Gastrocnemius medialis (tissue), 4 donors: ENCODE measurements at regions not wholly inside any gene's neighbourhood (a gene's known extent, or its start where the extent isn't known, plus 50 kb on each side); places are given as distances from the start of the nearest gene placed in this dataset.

ENCODE experiments used
- ATAC-seq, 2 donors: fragments of 150-250 bp; one replicate each; pipeline ENCODE4 v1.9.1; 2016
- DNase-seq, 2 donors: peaks; one replicate each; pipeline ENCODE4 v3.0.0-alpha.2; 2019
- H3K27ac ChIP-seq, 4 donors: fragments of 200-600 bp; sonication (generic); 1 replicate in 1 of 4; 2 replicates in 3 of 4; pipeline ENCODE4 v1.5.1; 2016 to 2018; ENCODE audit warnings: mild to moderate bottlenecking in 2 of 4, moderate library complexity in 1 of 4
- H3K27me3 ChIP-seq, 3 donors: fragments of 200-600 bp; sonication (generic) in 2 of 3; 1 replicate in 1 of 3; 2 replicates in 2 of 3; pipeline versions ENCODE4 v1.5.1 to v1.6.0; 2016 to 2019; ENCODE audit warnings: mild to moderate bottlenecking in 1 of 3, moderate library complexity in 1 of 3
- H3K36me3 ChIP-seq, 2 donors: fragments of 200-600 bp; sonication (generic) in 1 of 2; one replicate each; pipeline ENCODE4 v1.5.1; 2017 to 2018
- H3K4me1 ChIP-seq, 2 donors: fragments of 200-600 bp; sonication (generic) in 1 of 2; one replicate each; pipeline ENCODE4 v1.5.1; 2016 to 2017; ENCODE audit warnings: mild to moderate bottlenecking in 2 of 2
- H3K4me3 ChIP-seq, 4 donors: fragments of 200-600 bp; sonication (generic) in 3 of 4; 1 replicate in 1 of 4; 2 replicates in 3 of 4; pipeline ENCODE4 v1.5.1; 2016 to 2019; ENCODE audit warnings: mild to moderate bottlenecking in 2 of 4
- H3K9me3 ChIP-seq, 3 donors: fragments of 200-600 bp; sonication (generic) in 2 of 3; 1 replicate in 1 of 3; 2 replicates in 2 of 3; pipeline ENCODE4 v1.5.1; 2016 to 2019
- POLR2A ChIP-seq, 2 donors: fragments of 450-650 bp; IDR thresholded peaks; one replicate each; pipeline ENCODE4 v1.6.1; 2017; ENCODE audit warnings: antibody characterized with exemption in 2 of 2, mild to moderate bottlenecking in 2 of 2, moderate library complexity in 2 of 2
- in situ Hi-C, 4 donors: fragments of 200-750 bp; cut with MboI; loops; one replicate each; pipeline versions ENCODE4 v1.15.0 to v1.8.0; 2017; ENCODE audit warnings: low sequenced_read_pairs in 4 of 4
- intact Hi-C: fragments of 100-400 bp; cut with DNase I; formaldehyde crosslinking; loops from one replicate; pipeline ENCODE4 v1.15.1; 2023; ENCODE audit warnings: low total_unique reads
- TF ChIP-seq, protein P1 (sequence below), 5 experiments: fragments of 450-650 bp in 3 of 5; fragments of 200-600 bp in 2 of 5; sonication (generic) in 2 of 5; IDR thresholded peaks in 4 of 5; conservative IDR thresholded peaks in 1 of 5; 1 replicate in 4 of 5; 2 replicates in 1 of 5; pipeline ENCODE4 v1.5.1; 2016 to 2019; ENCODE audit warnings: antibody characterized with exemption in 5 of 5, mild to moderate bottlenecking in 3 of 5, moderate library complexity in 3 of 5

DNA sequence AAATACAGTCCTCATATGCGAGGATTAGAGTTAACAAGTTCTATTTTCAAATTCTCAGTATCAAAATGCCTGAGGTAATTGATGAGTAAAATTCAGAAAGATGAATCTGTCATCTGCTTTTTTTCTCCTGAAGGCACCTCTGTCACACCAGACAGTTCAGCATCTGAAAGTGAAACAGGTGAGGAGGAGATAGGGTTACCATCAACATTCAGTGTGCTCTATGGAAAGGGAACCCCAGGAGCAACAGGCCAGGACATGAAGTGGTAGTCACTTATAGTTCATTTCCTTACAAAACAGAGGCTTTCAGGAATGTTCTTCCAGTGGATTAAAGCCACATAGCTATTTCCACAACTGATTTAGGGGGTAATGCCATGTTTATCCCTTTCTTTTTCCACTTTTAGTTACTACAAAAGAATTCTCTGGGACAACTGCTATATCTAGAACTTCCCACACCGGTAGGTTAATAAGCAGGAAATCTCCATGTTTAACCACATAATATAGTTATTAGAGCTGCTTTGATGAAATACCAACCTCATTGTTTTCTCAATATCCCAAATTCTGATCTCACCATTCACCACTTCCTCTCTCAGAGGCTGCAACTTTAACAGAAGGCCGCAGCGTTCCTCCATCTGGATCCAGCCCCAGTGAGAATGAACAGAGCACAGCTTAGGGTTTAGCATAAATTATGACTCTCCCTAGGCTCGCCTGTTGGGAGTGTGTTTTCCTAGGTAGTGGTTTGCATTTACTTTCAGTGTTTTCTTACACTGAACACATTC lies 177.0 kb upstream of the CNTN1 start:
- Histone ChIP-seq H3K27me3 (no peaks in the 10 kb centered on the region), H3K4me1 (no peaks in the 10 kb centered on the region), H3K4me3 (no peak overlapping the region), H3K9me3 (no peaks in the 10 kb centered on the region), H3K36me3 (no peaks in the 10 kb centered on the region), H3K27ac (no peak overlapping the region)
- intact Hi-C loops = no loop called here
- DNase-seq = no peak
- TF ChIP-seq POLR2A (IDR thresholded peaks at IDR 0.05) = no peak
- TF ChIP-seq, protein P1, sequence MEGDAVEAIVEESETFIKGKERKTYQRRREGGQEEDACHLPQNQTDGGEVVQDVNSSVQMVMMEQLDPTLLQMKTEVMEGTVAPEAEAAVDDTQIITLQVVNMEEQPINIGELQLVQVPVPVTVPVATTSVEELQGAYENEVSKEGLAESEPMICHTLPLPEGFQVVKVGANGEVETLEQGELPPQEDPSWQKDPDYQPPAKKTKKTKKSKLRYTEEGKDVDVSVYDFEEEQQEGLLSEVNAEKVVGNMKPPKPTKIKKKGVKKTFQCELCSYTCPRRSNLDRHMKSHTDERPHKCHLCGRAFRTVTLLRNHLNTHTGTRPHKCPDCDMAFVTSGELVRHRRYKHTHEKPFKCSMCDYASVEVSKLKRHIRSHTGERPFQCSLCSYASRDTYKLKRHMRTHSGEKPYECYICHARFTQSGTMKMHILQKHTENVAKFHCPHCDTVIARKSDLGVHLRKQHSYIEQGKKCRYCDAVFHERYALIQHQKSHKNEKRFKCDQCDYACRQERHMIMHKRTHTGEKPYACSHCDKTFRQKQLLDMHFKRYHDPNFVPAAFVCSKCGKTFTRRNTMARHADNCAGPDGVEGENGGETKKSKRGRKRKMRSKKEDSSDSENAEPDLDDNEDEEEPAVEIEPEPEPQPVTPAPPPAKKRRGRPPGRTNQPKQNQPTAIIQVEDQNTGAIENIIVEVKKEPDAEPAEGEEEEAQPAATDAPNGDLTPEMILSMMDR (IDR thresholded peaks at IDR 0.05 in 4 of 5, conservative IDR thresholded peaks at IDR 0.05 in 1 of 5) = no peak
- no peak for ATAC-seq
- in situ Hi-C loops = no loop called here

DNA sequence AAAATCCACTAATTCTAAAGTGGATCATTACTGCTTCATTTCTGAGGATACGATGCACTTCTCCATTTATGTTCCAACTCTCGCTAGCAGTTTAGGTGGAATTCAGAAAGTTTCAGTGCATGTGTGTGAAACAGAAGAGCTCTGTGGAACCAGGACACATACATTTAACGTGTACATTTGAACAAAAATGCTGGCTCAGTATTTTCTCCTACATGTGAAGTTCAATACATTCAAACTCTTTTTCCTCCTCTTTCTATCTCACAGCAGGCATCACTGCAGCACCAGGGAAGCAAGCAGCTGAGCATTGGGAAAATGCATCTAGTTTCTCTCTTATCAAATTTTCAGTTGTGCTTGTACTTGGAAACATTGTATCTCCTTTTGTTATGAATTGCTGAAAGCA lies 169.4 kb upstream of the CNTN1 start:
- no peaks in the 10 kb centered on the region for H3K27me3 ChIP-seq
- ATAC-seq = no peak
- DNase-seq = no peak
- H3K9me3 ChIP-seq = no peaks in the 10 kb centered on the region
- H3K27ac ChIP-seq = no peak overlapping the region
- TF ChIP-seq, protein P1 (IDR thresholded peaks at IDR 0.05 in 4 of 5, conservative IDR thresholded peaks at IDR 0.05 in 1 of 5) = no peak
- TF ChIP-seq POLR2A (IDR thresholded peaks at IDR 0.05) = no peak
- H3K36me3 ChIP-seq = no peaks in the 10 kb centered on the region
- intact Hi-C loops = no loop called here
- H3K4me1 ChIP-seq = no peaks in the 10 kb centered on the region
- no peak overlapping the region for H3K4me3 ChIP-seq
- in situ Hi-C loops = no loop called here

DNA sequence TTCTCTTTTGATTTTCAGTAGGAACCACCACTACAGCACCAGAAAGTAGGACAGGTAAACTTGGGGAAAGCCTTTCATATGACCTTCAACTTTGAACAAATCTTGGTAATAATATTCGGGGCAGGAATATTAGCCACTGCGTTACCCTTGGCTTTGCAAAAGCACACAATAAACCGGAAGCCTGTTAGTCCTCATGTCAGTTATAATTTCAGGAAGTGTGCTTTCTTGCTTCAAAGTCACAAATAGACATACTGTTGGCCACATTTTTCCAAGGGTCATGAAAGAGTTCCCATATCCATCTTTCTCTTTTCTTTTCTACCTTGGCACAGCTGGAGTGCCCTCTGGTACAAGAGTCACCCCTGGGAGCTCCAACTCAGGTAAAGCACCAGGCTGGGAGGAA lies 167.2 kb upstream of the CNTN1 start:
- DNase-seq = no peak
- Histone ChIP-seq H3K4me1 (no peaks in the 10 kb centered on the region), H3K36me3 (no peaks in the 10 kb centered on the region), H3K9me3 (no peaks in the 10 kb centered on the region), H3K27ac (no peak overlapping the region), H3K27me3 (no peaks in the 10 kb centered on the region), H3K4me3 (no peak overlapping the region)
- in situ Hi-C loops (no loop called here), intact Hi-C loops (no loop called here)
- ATAC-seq = no peak
- no peak for TF ChIP-seq POLR2A (IDR thresholded peaks at IDR 0.05)
- TF ChIP-seq, protein P1 (IDR thresholded peaks at IDR 0.05 in 4 of 5, conservative IDR thresholded peaks at IDR 0.05 in 1 of 5) = no peak

DNA sequence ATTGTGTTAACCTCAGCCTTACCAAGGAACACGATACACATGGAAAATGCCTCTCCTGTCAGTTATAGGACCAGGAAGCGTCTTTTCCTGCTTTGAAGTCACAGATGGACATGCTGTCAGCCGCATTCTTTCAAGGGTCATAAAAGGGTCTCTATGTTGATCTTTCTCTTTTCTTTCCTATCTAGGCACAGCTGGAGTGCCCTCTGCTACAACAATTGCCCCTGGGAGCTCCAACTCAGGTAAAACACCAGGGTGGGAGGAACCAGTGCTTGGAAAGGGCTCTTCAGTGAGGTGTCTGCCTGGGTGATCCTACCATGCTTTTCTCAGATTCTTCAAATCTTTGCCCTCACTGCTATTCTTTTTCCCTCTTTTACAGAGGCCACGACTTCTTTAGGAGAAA lies 157.4 kb upstream of the CNTN1 start:
- intact Hi-C loops = no loop called here
- no peaks in the 10 kb centered on the region for H3K4me1 ChIP-seq
- no peak overlapping the region for H3K27ac ChIP-seq
- H3K9me3 ChIP-seq = no peaks in the 10 kb centered on the region
- in situ Hi-C loops = no loop called here
- no peak overlapping the region for H3K4me3 ChIP-seq
- no peak for DNase-seq
- H3K27me3 ChIP-seq = no peaks in the 10 kb centered on the region
- ATAC-seq = no peak
- TF ChIP-seq, protein P1 (IDR thresholded peaks at IDR 0.05 in 4 of 5, conservative IDR thresholded peaks at IDR 0.05 in 1 of 5) = no peak
- TF ChIP-seq POLR2A (IDR thresholded peaks at IDR 0.05) = no peak
- H3K36me3 ChIP-seq = no peaks in the 10 kb centered on the region

DNA sequence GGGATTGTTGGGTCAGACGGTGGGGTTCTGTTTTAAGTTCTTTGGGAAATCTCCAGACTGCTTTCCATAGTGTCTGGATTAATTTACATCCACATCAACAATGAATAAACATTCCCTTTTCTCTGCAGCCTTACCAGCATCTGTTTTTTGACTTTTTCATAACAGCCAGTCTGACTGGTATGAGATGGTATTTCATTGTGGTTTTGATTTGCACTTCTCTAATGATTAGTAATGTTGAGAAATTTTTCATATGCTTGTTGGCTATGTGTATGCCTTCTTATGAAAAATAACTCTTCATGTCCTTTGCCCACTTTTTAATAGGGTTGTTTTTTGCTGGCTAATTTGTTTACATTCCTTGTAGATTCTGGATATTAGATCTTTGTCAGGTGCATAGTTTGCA lies 140.8 kb upstream of the CNTN1 start:
- no peak overlapping the region for H3K4me3 ChIP-seq
- intact Hi-C loops = no loop called here

More for the DNA sequence above, 140.8 kb upstream of the CNTN1 start:
- H3K27ac ChIP-seq = no peak overlapping the region
- ATAC-seq (no peak), DNase-seq (no peak)
- no peak for TF ChIP-seq POLR2A (IDR thresholded peaks at IDR 0.05)
- TF ChIP-seq, protein P1 (IDR thresholded peaks at IDR 0.05 in 4 of 5, conservative IDR thresholded peaks at IDR 0.05 in 1 of 5) = no peak
- no peaks in the 10 kb centered on the region for H3K36me3 ChIP-seq
- H3K27me3 ChIP-seq = no peaks in the 10 kb centered on the region
- no peaks in the 10 kb centered on the region for H3K9me3 ChIP-seq
- H3K4me1 ChIP-seq = no peaks in the 10 kb centered on the region
- in situ Hi-C loops = no loop called here
